HCT116 (cell line): ENCODE measurements at regions not wholly inside any gene's neighbourhood (a gene's known extent, or its start where the extent isn't known, plus 50 kb on each side); places are given as distances from the start of the nearest gene placed in this dataset.
"Not testable (repeated sequence)": the region's sequence is repeated elsewhere in the genome, so short reads cannot be mapped to it uniquely, and the experiment has no call there.

Experiments used
- ATAC-seq: fragments of 200-7000 bp; cut with Tn5 transposase; 2 replicates; pipeline ENCODE4 v1.9.1; 2020; ENCODE audit warnings: mild to moderate bottlenecking, moderate library complexity
- BruUV-seq: library from RNA; stranded (reverse); fragments of 400-500 nt; replicated peaks from 2 replicates; lab custom pipeline; 2021; lab: Mats Ljungman, UMichigan
- CTCF ChIA-PET: fragments of 300-600 bp; sonication (Branson Sonifier 250); formaldehyde crosslinking; loops from one replicate; lab custom pipeline; 2021; ENCODE audit warnings: antibody characterized with exemption; lab: Charles Lee
- POLR2A ChIA-PET: fragments of 300-600, 350-600 bp; sonication (Branson Sonifier 250); formaldehyde crosslinking; loops from one replicate; lab custom pipeline; 2021; ENCODE audit warnings: antibody characterized with exemption; lab: Charles Lee
- RAD21 ChIA-PET, 2 experiments: fragments of 300-600 bp; sonication (Branson Sonifier 250); formaldehyde crosslinking; loops; one replicate each; lab custom pipeline; 2023; ENCODE audit warnings: low total read pairs in 2 of 2; ENCODE audit not compliant: uncharacterized antibody in 2 of 2, unreplicated experiment in 2 of 2, low non-redundant PET in 1 of 2; lab: Charles Lee
- DNase-seq: peaks from one replicate; pipeline ENCODE4 v3.0.0-alpha.2; 2010; ENCODE audit warnings: low read depth, low spot score
- H2AFZ ChIP-seq: fragments of 200-600 bp; shearing (Covaris generic), sonication (generic); 2 replicates; pipeline ENCODE4 v1.6.1; 2017; ENCODE audit warnings: low read depth, mixed run types, mixed read lengths, antibody characterized with exemption, low read length; ENCODE audit not compliant: poor library complexity, severe bottlenecking
- H3K27ac ChIP-seq: 2 replicates; pipeline ENCODE4 v1.5.1; 2012; ENCODE audit warnings: low read depth, low read length
- H3K27me3 ChIP-seq: fragments of 200-600 bp; sonication (generic); 2 replicates; pipeline ENCODE4 v1.6.1; 2016; ENCODE audit warnings: mixed run types, low read length, mixed read lengths; ENCODE audit not compliant: insufficient read depth
- H3K36me3 ChIP-seq, 2 experiments: fragments of 200-500 bp in 1 of 2; fragments of 200-600 bp in 1 of 2; sonication (Bioruptor generic) in 1 of 2; sonication (generic) in 1 of 2; 2 replicates each; pipeline versions ENCODE4 v1.5.1 to v1.6.1; 2014 to 2016; ENCODE audit warnings: low read length in 2 of 2, inconsistent platforms in 1 of 2, mixed read lengths in 1 of 2, mixed run types in 1 of 2; ENCODE audit not compliant: insufficient read depth in 2 of 2, control insufficient read depth in 1 of 2
- H3K4me1 ChIP-seq, 2 experiments: fragments of 200-600 bp in 1 of 2; sonication (generic) in 1 of 2; 2 replicates each; pipeline versions ENCODE4 v1.5.1 to v1.6.1; 2012 to 2017; ENCODE audit warnings: low read length in 2 of 2, inconsistent platforms in 1 of 2, mild to moderate bottlenecking in 1 of 2, mixed read lengths in 1 of 2, mixed run types in 1 of 2, moderate library complexity in 1 of 2; ENCODE audit not compliant: insufficient read depth in 2 of 2, control insufficient read depth in 1 of 2
- H3K4me2 ChIP-seq: fragments of 200-600 bp; sonication (generic); 2 replicates; pipeline ENCODE4 v1.6.1; 2017; ENCODE audit warnings: mixed run types, low read length, mixed read lengths
- H3K4me3 ChIP-seq, 2 experiments: fragments of 200-600 bp in 1 of 2; sonication (generic) in 1 of 2; replicated peaks in 1 of 2; 2 replicates each; pipeline ENCODE4 v1.5.1; 2011 to 2016; ENCODE audit warnings: low read length in 2 of 2, control low read depth in 1 of 2, low read depth in 1 of 2, mild to moderate bottlenecking in 1 of 2, mixed read lengths in 1 of 2, mixed run types in 1 of 2
- H3K79me2 ChIP-seq: fragments of 200-600 bp; sonication (generic); 2 replicates; pipeline ENCODE4 v1.6.1; 2017; ENCODE audit warnings: mild to moderate bottlenecking, mixed run types, low read length, moderate library complexity, mixed read lengths; ENCODE audit not compliant: insufficient read depth
- H3K9ac ChIP-seq: fragments of 200-600 bp; sonication (generic); 2 replicates; pipeline ENCODE4 v1.6.1; 2016; ENCODE audit warnings: low read length, mixed read lengths
- H3K9me2 ChIP-seq: fragments of 200-600 bp; sonication (generic), shearing (Covaris generic); 2 replicates; pipeline ENCODE4 v1.6.1; 2017; ENCODE audit warnings: mixed run types, mild to moderate bottlenecking, moderate library complexity; ENCODE audit not compliant: insufficient read depth
- H3K9me3 ChIP-seq, 2 experiments: fragments of 200-500 bp in 1 of 2; fragments of 200-600 bp in 1 of 2; sonication (Bioruptor generic) in 1 of 2; sonication (generic) in 1 of 2; 2 replicates each; pipeline ENCODE4 v1.6.1; 2014 to 2017; ENCODE audit warnings: low read length in 2 of 2, mixed read lengths in 2 of 2, inconsistent platforms in 1 of 2, low read depth in 1 of 2, mild to moderate bottlenecking in 1 of 2, mixed run types in 1 of 2, moderate library complexity in 1 of 2; ENCODE audit not compliant: control insufficient read depth in 1 of 2, insufficient read depth in 1 of 2
- H4K20me1 ChIP-seq: fragments of 200-600 bp; sonication (generic), shearing (Covaris generic); 2 replicates; pipeline ENCODE4 v1.6.1; 2017; ENCODE audit warnings: mixed run types, mild to moderate bottlenecking, moderate library complexity; ENCODE audit not compliant: insufficient read depth
- CTCF ChIP-seq, 3 experiments: fragments of 200-600 bp in 1 of 3; sonication (generic) in 1 of 3; IDR thresholded peaks in 2 of 3; conservative IDR thresholded peaks in 1 of 3; 2 replicates each; pipeline ENCODE4 v1.5.1; 2012 to 2017; ENCODE audit warnings: low read depth in 2 of 3, low read length in 2 of 3, antibody characterized with exemption in 1 of 3, borderline replicate concordance in 1 of 3, control low read depth in 1 of 3, mild to moderate bottlenecking in 1 of 3, mixed read lengths in 1 of 3, mixed run types in 1 of 3, moderate library complexity in 1 of 3; ENCODE audit not compliant: insufficient read depth in 1 of 3
- ELF1 ChIP-seq: IDR thresholded peaks from 2 replicates; pipeline ENCODE4 v1.6.1; 2012; ENCODE audit warnings: low read depth, borderline replicate concordance
- RAD21 ChIP-seq: IDR thresholded peaks from 2 replicates; pipeline ENCODE4 v1.6.1; 2012; ENCODE audit warnings: low read depth, mild to moderate bottlenecking
- SIN3A ChIP-seq: IDR thresholded peaks from 2 replicates; pipeline ENCODE4 v1.6.1; 2012; ENCODE audit warnings: low read depth
- SP1 ChIP-seq: IDR thresholded peaks from 2 replicates; pipeline ENCODE4 v1.6.1; 2012; ENCODE audit warnings: low read depth
- TCF7L2 ChIP-seq: IDR thresholded peaks from 2 replicates; pipeline ENCODE4 v1.7.0; 2011; ENCODE audit warnings: borderline replicate concordance, inconsistent platforms; ENCODE audit not compliant: insufficient read depth, insufficient read length; ENCODE audit errors: extremely low read depth
- intact Hi-C: fragments of 100-400 bp; cut with micrococcal nuclease; formaldehyde crosslinking; loops from 2 replicates; pipeline ENCODE4 v1.10.0; 2022

GRCh38 chr4:83730958-83731357 is 195.1 kb downstream of the GPAT3 start:
- POLR2A ChIA-PET, intact Hi-C loops, RAD21 ChIA-PET: not testable (repeated sequence)

GRCh38 chr4:83728191-83728590 is 192.3 kb downstream of the GPAT3 start:
- no peak for ATAC-seq
- ChIA-PET RAD21 (no interaction called here), POLR2A (no interaction called here), CTCF (no interaction called here)
- Histone ChIP-seq H3K4me1 (peaks cover 0 to 10% of the 10 kb centered on the region in 2 experiments; a peak in 2 of 4 replicates), H3K9me2 (no peaks in the 10 kb centered on the region), H3K79me2 (no peaks in the 10 kb centered on the region), H3K9me3 (no peaks in the 10 kb centered on the region), H3K27ac (no peak overlapping the region), H4K20me1 (no peaks in the 10 kb centered on the region), H3K4me3 (no peak overlapping the region), H3K4me2 (no peak overlapping the region), H3K9ac (no peak overlapping the region), H3K27me3 (no peaks in the 10 kb centered on the region), H3K36me3 (no peaks in the 10 kb centered on the region), H2AFZ (no peak overlapping the region)
- intact Hi-C loops, result no loop called here
- DNase-seq, result no peak
- no TSS peak for BruUV-seq
- no peak for TF ChIP-seq CTCF (IDR thresholded peaks at IDR 0.05 in 2 of 3, conservative IDR thresholded peaks at IDR 0.05 in 1 of 3; ENCODE audit: borderline replicate concordance in 1 of 3, insufficient read depth in 1 of 3, low read depth in 2 of 3, low read length in 2 of 3)
- no peak for TF ChIP-seq SP1
- TF ChIP-seq RAD21, result no peak
- TF ChIP-seq SIN3A, result no peak
- no peak for TF ChIP-seq TCF7L2
- TF ChIP-seq ELF1, result no peak

More at GRCh38 chr4:83730958-83731357, 195.1 kb downstream of the GPAT3 start:
- H3K9me3 ChIP-seq, H3K79me2 ChIP-seq, H2AFZ ChIP-seq, BruUV-seq, H3K27ac ChIP-seq, ATAC-seq, H3K27me3 ChIP-seq, CTCF ChIA-PET, H3K9ac ChIP-seq, DNase-seq, H3K36me3 ChIP-seq, H3K4me3 ChIP-seq, H3K9me2 ChIP-seq, H4K20me1 ChIP-seq: not testable (repeated sequence)
- H3K4me1 ChIP-seq, result peaks cover 0 to 10% of the 10 kb centered on the region in 2 experiments; a peak in 2 of 4 replicates
- H3K4me2 ChIP-seq, result peak overlapping the region; percentile 46; the same call in 1 of the 2 replicates
